IMR-90 (cell line): ENCODE measurements at regions not wholly inside any gene's neighbourhood (a gene's known extent, or its start where the extent isn't known, plus 50 kb on each side); places are given as distances from the start of the nearest gene placed in this dataset.

Experiments
- MAZ ChIP-seq: IDR thresholded peaks from 2 replicates; pipeline ENCODE4 v1.6.1; 2012; ENCODE audit warnings: low read depth, mild to moderate bottlenecking, low read length, improper control_type of control experiment, moderate library complexity, borderline replicate concordance
- MXI1 ChIP-seq: IDR thresholded peaks from 2 replicates; pipeline ENCODE4 v1.6.1; 2012; ENCODE audit warnings: low read depth, mild to moderate bottlenecking, low read length, moderate library complexity, borderline replicate concordance
- POLR2A ChIP-seq: IDR thresholded peaks from 2 replicates; pipeline ENCODE4 v1.6.1; 2012; ENCODE audit warnings: mild to moderate bottlenecking, low read depth, low read length
- RAD21 ChIP-seq: IDR thresholded peaks from 2 replicates; pipeline ENCODE4 v1.6.1; 2012; ENCODE audit warnings: low read length, improper control_type of control experiment
- SMC3 ChIP-seq: fragments of 150-350 bp; IDR thresholded peaks from 2 replicates; pipeline ENCODE4 v1.6.1; 2016; ENCODE audit warnings: low read depth, mild to moderate bottlenecking, antibody characterized with exemption, low read length, moderate library complexity
- TF ChIP-seq, protein P1 (sequence below): conservative IDR thresholded peaks from 2 replicates; pipeline ENCODE4 v1.5.1; 2012; ENCODE audit warnings: mild to moderate bottlenecking, low read depth, low read length, improper control_type of control experiment

DNA sequence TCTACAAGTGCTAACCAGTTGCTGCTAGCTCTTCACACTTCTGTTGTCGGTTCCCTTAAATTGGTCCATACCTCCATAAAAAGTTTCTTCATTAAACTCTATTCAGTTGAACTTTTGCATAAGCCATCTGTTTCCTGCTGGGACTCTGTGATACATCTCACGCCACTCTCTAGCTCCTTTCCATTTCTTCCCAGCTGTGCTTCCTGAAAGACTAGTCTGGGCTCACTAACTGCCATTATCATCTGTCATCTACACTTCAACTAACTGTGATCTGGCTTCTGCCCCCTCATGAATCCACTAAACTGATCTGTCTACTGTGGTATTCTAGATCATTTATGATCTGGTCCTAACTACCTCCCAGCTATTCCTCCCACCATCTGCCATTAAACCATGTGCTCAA, 78.3 kb downstream of the ELAPOR2 start:
- TF ChIP-seq, protein P1, sequence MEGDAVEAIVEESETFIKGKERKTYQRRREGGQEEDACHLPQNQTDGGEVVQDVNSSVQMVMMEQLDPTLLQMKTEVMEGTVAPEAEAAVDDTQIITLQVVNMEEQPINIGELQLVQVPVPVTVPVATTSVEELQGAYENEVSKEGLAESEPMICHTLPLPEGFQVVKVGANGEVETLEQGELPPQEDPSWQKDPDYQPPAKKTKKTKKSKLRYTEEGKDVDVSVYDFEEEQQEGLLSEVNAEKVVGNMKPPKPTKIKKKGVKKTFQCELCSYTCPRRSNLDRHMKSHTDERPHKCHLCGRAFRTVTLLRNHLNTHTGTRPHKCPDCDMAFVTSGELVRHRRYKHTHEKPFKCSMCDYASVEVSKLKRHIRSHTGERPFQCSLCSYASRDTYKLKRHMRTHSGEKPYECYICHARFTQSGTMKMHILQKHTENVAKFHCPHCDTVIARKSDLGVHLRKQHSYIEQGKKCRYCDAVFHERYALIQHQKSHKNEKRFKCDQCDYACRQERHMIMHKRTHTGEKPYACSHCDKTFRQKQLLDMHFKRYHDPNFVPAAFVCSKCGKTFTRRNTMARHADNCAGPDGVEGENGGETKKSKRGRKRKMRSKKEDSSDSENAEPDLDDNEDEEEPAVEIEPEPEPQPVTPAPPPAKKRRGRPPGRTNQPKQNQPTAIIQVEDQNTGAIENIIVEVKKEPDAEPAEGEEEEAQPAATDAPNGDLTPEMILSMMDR = no peak
- TF ChIP-seq MXI1 (no peak), POLR2A (no peak), RAD21 (no peak), MAZ (no peak), SMC3 (no peak)
